ENCODE measurements at regions not wholly inside any gene's neighbourhood (a gene's known extent, or its start where the extent isn't known, plus 50 kb on each side); places are given as distances from the start of the nearest gene placed in this dataset.
"Not testable (repeated sequence)": the region's sequence is repeated elsewhere in the genome, so short reads cannot be mapped to it uniquely, and the experiment has no call there.

GRCh38 chr7:118404211-118404610 is 179.7 kb downstream of the ANKRD7 start:
- DNase-seq (ENCODE audit: low spot score): no peak

DNA sequence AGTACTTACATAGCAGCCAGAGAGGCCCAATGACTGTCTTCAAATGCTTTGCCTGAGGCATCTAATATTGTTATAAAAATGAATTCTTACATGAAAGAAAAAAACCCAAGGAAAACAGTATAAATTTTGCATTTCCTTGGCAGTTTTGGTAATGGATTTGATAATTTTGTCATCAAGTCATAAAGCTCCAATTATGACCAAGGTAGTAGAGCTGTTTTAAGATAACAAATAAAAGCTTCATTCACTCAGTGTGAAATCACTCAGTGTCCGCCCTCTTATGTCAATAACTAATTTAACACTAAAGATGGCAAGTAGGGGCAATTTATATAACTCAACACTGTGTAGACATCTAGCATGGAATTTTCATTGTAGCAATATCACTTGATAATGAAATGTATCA is 193.9 kb downstream of the ANKRD7 start:
- no peak for DNase-seq (ENCODE audit: low spot score)

- DNase-seq (ENCODE audit: low spot score): no peak
These were observed 196.4 kb downstream of the ANKRD7 start for GRCh38 chr7:118420888-118421287.

DNA sequence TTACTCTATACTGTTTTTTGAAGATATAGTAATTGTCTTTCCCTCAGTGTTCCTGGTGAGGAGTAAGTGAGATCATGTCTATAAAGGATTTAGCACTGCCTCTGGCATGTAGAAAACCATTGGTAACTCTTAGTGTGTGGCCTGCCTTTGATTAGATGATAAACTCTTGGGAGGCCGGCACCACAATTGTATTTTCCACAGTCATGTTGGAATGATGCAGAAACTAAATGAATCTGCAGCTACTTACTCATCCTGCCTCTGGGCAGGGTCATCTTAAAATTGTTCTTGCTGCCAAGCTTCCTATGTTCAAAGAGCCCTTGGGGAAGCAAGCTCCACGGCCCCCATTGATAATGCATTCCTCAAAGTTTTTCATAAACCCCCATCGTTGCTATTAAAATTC is 204.6 kb downstream of the ANKRD7 start:
- no peak for DNase-seq (ENCODE audit: low spot score)

- DNase-seq (ENCODE audit: low spot score): no peak
These were observed 212.2 kb downstream of the ANKRD7 start for GRCh38 chr7:118436663-118437062.

DNA sequence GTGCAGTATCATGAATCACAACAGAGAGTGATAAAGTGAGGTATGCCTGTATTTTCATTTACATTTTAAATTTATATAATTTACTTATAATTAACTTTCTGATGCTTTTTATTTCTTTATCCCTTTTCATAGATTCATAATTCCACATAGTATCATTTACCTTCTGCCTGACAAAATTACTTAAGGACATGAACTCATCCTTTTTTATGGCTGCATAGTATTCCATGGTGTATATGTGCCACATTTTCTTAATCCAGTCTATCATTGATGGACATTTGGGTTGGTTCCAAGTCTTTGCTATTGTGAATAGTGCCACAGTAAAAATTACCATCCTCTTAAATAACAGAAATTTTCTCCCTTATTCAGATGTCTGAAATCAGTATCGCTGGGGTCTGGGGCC is 224.5 kb downstream of the ANKRD7 start:
- DNase-seq (ENCODE audit: low spot score): not testable (repeated sequence)

DNA sequence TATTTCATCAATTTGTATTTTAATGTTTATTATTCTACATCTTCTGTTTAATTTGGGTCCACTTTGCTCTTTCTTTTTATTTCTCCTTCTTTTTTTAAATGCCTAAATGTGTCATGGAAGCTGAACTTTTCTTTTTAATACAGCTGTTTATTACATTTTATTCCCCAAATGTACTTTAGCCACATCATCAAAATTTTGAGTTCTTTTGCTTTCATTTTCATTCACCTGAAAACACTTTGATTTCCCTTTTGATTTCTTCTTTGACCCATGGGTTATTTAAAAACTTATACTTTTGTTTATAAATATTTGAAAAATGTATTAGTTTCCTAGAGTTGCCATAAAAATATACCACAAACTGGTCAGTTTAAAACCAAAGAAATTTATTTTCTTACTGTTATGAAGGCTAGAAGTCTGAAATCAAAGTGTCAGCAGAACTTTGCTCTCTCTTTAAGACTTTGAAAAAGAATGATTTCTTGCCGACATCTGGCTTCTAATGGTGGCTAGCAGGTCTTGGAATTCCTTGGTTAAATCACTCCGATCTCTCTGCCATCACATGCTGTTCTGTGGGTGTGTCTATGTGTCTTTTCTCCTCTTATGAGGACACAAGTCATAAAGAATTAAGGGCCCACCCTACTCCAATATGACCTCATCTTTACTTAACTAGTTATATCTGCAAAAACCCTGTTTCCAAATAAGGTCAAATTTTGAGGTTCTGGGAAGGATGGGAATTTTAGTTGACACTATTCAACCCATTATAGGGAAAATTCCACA is 225.5 kb downstream of the ANKRD7 start:
- DNase-seq (ENCODE audit: low spot score): no peak

DNA sequence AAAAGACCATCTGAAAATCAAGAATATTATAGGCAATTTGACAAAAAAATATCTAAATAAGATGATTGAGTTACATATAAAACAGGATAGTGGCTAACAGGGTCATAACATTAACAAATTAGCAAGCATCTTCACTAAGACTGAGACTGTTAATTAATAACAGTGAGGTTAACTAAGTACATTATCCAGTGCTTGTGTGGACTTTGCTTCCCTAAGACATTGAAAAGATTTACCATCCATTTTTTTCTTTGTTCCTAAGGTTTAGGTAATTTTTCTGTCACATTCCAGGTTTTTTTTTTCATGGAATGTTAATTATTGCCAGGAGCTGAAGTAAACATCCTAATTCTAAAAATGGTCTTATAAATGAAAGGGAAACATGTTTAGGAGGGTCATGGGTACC is 227.6 kb downstream of the ANKRD7 start:
- no peak for DNase-seq (ENCODE audit: low spot score)

- no peak for DNase-seq (ENCODE audit: low spot score)
These were observed 242.9 kb downstream of the ANKRD7 start for GRCh38 chr7:118467381-118467780.

DNA sequence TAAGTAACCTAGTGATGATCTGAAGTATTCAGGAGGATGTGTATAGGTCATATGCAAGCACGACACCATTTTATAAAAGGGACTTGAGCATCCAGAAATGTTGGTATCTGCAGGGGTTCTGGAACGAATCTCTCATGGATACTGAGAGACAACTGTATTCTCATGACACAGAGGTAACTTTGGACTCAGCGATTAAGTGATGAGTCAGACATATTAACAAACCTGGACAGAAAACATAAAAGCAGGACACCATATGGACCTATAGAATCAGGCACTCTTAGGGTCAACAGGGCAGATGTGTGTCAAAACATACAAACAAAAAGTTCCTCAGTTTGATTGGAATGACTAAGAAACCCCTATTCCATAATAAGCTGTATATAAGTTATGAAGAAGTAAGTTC is 248.1 kb downstream of the ANKRD7 start:
- DNase-seq (ENCODE audit: low spot score): no peak

DNA sequence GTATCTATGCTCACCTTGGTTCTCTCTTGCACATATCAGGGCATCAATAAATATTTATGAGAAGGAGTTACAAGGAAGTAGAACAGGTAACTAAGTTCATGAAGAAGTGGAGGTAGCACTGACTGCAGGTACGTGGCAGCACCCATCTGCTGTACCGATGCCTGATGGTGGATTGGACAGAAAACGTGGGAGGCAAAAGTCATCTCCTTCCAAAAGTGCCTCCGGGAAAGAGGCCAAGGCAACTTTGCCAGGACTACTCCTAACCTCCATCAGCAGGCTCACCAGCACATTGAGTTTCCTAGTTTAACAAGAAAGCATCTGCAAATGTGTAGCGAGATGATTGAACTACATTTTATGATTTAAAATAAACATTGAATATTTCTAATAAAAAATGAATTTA is 248.8 kb downstream of the ANKRD7 start:
- DNase-seq (ENCODE audit: low spot score): no peak

DNA sequence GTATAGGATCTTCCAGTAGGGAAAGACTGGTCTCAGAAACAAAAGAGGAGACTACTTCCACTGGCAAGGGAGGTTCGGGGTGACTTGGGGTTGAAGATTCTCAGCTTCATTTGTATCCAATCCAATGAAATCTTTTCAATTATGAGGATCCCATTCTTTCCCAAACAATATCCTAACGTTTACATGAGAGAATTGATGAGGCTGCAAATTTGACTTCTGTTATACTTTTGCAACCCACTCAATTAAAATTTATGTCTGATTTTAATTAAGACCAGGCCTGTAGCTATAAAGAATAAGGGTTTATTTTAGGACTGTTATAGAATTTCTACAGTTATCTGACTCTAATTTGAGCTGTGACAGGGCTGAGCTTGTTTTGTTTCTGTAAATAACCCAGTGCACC is 251.5 kb downstream of the ANKRD7 start:
- no peak for DNase-seq (ENCODE audit: low spot score)

- no peak for DNase-seq (ENCODE audit: low spot score)
These were observed 252.5 kb downstream of the ANKRD7 start for GRCh38 chr7:118477036-118477435.

GRCh38 chr7:118478236-118478635 is 253.7 kb downstream of the ANKRD7 start:
- no peak for DNase-seq (ENCODE audit: low spot score)

GRCh38 chr7:118478931-118479330 is 254.4 kb downstream of the ANKRD7 start:
- no peak for DNase-seq (ENCODE audit: low spot score)

- DNase-seq (ENCODE audit: low spot score): no peak
These were observed 268.0 kb downstream of the ANKRD7 start for GRCh38 chr7:118492466-118492865.

DNA sequence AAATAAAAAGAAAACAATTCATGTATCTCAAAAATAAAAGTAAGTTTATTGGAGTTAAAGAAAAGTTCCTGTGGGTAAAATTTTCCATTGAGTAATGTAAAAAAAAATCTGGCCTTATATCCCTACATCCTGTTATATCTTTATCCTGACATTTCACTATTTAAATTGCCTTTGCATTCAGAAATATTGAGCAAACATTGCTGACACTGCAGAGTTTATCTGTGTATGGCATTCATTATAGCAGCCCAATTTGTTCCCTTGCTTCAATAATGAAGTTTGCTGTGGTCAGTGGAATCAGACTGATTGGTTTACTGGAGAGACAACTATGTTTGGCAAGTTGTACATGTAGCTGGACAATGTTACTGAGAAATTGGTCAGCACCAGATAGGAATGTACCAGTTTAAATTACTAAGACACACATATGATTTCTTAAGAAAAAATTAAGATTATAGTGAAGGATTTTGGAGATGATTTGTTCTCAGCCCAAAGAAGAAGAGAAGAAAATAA is 271.7 kb downstream of the ANKRD7 start:
- DNase-seq (ENCODE audit: low spot score): peak; percentile 1

GRCh38 chr7:118502235-118502634 is 277.7 kb downstream of the ANKRD7 start:
- no peak for DNase-seq (ENCODE audit: low spot score)

DNA sequence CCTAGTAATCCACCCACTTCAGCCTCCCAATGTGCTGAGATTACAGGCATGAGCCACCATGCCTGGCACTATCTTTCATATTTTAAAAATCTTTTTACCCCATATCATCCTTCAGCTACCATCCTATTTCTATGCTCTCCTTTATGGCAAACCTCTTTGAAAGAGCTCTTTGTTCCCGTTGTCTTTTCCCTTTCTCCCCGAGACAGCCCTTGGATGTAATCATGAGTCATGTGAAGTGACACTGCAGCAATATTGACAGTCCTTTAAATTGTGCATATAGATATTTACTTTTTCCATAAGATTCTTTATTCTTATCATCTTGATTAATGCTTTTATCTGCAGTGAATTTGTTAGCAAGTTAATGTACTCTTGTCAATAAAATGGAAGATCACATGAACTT is 286.6 kb downstream of the ANKRD7 start:
- DNase-seq (ENCODE audit: low spot score): no peak

DNA sequence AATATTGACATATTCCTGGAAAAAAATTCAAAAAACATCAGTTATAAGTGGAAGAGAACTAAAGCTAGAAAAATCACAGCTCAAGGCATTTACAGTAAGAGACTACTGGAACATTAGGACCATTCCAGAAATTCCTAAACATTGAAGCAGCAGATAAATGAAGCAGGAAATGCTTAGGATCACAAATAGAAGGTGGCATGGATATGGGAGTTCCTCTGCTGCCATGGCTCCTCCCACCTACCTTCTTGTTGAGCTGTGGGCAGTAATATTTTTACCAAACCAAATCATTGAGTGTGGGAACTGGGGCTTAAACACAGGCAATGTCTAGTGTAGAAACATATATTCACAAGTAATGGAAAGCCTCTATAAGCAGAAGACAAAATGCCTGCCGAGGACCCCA is 292.8 kb downstream of the ANKRD7 start:
- peak; percentile 10 for DNase-seq (ENCODE audit: low spot score)

- no peak for DNase-seq (ENCODE audit: low spot score)
These were observed 300.5 kb downstream of the ANKRD7 start for GRCh38 chr7:118525020-118525419.

DNA sequence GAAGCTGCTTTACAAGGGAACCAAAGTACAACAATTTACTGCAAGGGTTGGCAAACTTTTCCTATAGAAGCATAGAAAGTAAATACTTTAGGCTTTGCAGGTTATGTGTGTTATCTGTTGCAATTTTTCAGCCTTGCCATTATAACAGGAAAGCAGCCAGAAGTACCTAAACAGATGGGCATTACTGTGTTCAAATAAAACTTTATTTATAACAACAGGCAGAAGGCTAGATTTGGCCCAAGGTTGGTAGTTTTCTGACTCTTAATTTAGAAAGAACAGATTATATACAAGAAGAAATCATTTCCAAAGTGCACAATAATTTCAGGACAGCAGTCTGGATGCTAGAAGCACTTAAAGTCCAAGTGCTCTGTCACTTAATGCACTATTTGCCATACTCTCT is 307.1 kb downstream of the ANKRD7 start:
- DNase-seq (ENCODE audit: low spot score): no peak

- no peak for DNase-seq (ENCODE audit: low spot score)
These were observed 334.7 kb downstream of the ANKRD7 start for GRCh38 chr7:118559207-118559606.

DNA sequence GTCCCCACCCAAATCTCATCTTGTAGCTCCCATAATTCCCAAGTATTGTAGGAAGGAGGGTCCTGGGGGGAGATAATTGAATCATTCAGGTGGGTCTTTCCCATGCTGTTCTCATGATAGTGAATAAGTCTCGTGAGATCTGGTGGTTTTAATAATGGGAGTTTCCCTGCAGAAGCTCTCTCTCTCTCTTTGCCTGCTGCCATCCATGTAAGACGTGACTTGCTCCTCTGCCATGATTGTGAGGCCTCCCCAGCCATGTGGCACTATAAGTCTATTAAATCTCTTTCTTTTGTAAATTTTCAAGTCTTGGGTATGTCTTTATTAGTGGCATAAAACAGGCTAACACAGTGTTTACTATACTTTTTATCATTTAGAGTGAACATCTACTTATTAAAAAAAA is 338.8 kb downstream of the ANKRD7 start:
- DNase-seq (ENCODE audit: low spot score): no peak

Data from umbilical cord (tissue), 1 donor.